ENCODE measurements at regions not wholly inside any gene's neighbourhood (a gene's known extent, or its start where the extent isn't known, plus 50 kb on each side); places are given as distances from the start of the nearest gene placed in this dataset.
"Not testable (repeated sequence)": the region's sequence is repeated elsewhere in the genome, so short reads cannot be mapped to it uniquely, and the experiment has no call there.

DNA sequence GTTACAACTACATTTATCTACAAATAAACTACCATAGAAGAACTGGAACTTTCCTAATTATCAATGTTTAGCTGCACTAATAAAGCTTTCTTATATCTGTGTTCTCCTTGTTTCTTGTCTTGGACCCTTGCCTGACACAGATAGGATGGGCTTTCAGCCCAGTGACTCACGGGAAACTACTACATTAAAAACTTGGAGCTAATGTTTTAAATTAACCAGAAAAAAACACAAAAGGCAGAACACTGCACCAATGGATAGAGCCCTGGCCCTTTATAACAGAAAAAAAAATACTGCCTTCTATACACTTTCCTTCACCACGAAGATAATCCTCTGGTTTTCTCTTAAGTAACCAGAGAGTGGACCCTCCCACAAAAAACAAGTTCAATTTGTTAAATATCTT is 223.9 kb downstream of the BCL2L11 start:
- H3K9me3 ChIP-seq (ENCODE audit: control insufficient read depth, insufficient read depth, low read length); H4K5ac ChIP-seq (ENCODE audit: low read depth, low read length); H3K14ac ChIP-seq (replicated peaks; ENCODE audit: low read depth, low read length); H2BK20ac ChIP-seq (ENCODE audit: low read depth, low read length); H2AK5ac ChIP-seq (ENCODE audit: low read depth, low read length); BruUV-seq (replicated peaks); H3K27me3 ChIP-seq (ENCODE audit: control insufficient read depth, insufficient read depth, low read length); H4K8ac ChIP-seq (ENCODE audit: low read depth in 2 of 2, low read length in 2 of 2); H3K4me2 ChIP-seq (ENCODE audit: low read depth, low read length); H2BK5ac ChIP-seq (ENCODE audit: low read depth, low read length, poor library complexity, severe bottlenecking); H3K56ac ChIP-seq (ENCODE audit: extremely low read depth, insufficient read depth, low read length); H2BK15ac ChIP-seq (ENCODE audit: low read depth, low read length); H2AK9ac ChIP-seq (replicated peaks; ENCODE audit: low read depth, low read length, poor library complexity); H3K9me1 ChIP-seq (ENCODE audit: insufficient read depth, low read length); H3K4me3 ChIP-seq (ENCODE audit: insufficient read depth, low read depth, low read length); H3K4ac ChIP-seq (ENCODE audit: low read depth, low read length); H2AFZ ChIP-seq (replicated peaks; ENCODE audit: low read length, poor library complexity); H3K23ac ChIP-seq (ENCODE audit: low read depth, low read length); H3K27ac ChIP-seq (ENCODE audit: insufficient read depth, low read length); DNase-seq; in situ Hi-C loops (cut with MboI; ENCODE audit: low sequenced_read_pairs); H3K79me1 ChIP-seq (ENCODE audit: low read depth in 1 of 2, low read length in 2 of 2); H3K18ac ChIP-seq (ENCODE audit: low read depth, low read length); H2BK120ac ChIP-seq (ENCODE audit: low read depth, low read length); H3K9ac ChIP-seq (ENCODE audit: low read depth, low read length); dilution Hi-C loops (cut with HindIII; ENCODE audit: low sequenced_read_pairs, unreplicated experiment); H3K4me1 ChIP-seq (ENCODE audit: control insufficient read depth, insufficient read depth, low read length); H4K91ac ChIP-seq (ENCODE audit: insufficient read depth, low read depth, low read length); H3K36me3 ChIP-seq (ENCODE audit: control insufficient read depth, insufficient read depth, low read length); CTCF ChIA-PET; intact Hi-C loops (cut with micrococcal nuclease); POLR2A ChIA-PET (ENCODE audit: unreplicated experiment); H4K20me1 ChIP-seq (ENCODE audit: insufficient read depth, low read length): not testable (repeated sequence)
- no CpG with 5 or more reads among the region's 2 CpGs for WGBS, 2 experiments (ENCODE audit: extremely low coverage in 2 of 2, insufficient read length in 1 of 2)
- ATAC-seq (ENCODE audit: low read depth): peak; percentile 42

DNA sequence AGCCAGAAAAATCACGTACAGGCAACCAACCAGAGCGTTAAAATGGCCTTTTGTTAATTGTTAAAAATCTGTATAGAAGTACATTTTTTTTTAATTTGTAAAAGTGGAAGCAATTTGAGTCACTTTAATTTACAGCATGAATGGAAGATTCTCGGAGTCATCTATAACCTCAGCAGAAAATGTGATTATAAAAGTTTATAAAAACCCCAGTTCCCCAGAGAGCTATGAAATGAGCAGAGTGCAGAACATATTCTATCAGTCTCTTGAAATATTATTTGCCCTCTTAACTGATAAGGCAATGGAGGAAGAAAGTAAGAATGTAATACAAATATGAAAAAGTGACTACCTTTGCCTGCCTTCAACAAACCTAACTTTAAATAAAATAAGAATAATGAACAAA is 224.7 kb downstream of the BCL2L11 start:
- H3K14ac ChIP-seq (replicated peaks; ENCODE audit: low read depth, low read length); H3K9ac ChIP-seq (ENCODE audit: low read depth, low read length); H3K4me1 ChIP-seq (ENCODE audit: control insufficient read depth, insufficient read depth, low read length); H3K9me1 ChIP-seq (ENCODE audit: insufficient read depth, low read length); POLR2A ChIA-PET (ENCODE audit: unreplicated experiment); in situ Hi-C loops (cut with MboI; ENCODE audit: low sequenced_read_pairs); H4K8ac ChIP-seq (ENCODE audit: low read depth in 2 of 2, low read length in 2 of 2); dilution Hi-C loops (cut with HindIII; ENCODE audit: low sequenced_read_pairs, unreplicated experiment); H3K56ac ChIP-seq (ENCODE audit: extremely low read depth, insufficient read depth, low read length); H3K18ac ChIP-seq (ENCODE audit: low read depth, low read length); H3K4me3 ChIP-seq (ENCODE audit: insufficient read depth, low read depth, low read length); CTCF ChIA-PET; H3K27ac ChIP-seq (ENCODE audit: insufficient read depth, low read length); H3K4ac ChIP-seq (ENCODE audit: low read depth, low read length); H3K4me2 ChIP-seq (ENCODE audit: low read depth, low read length); H2AK5ac ChIP-seq (ENCODE audit: low read depth, low read length); H3K36me3 ChIP-seq (ENCODE audit: control insufficient read depth, insufficient read depth, low read length); H3K79me1 ChIP-seq (ENCODE audit: low read depth in 1 of 2, low read length in 2 of 2); intact Hi-C loops (cut with micrococcal nuclease); H4K20me1 ChIP-seq (ENCODE audit: insufficient read depth, low read length); BruUV-seq (replicated peaks); H2BK5ac ChIP-seq (ENCODE audit: low read depth, low read length, poor library complexity, severe bottlenecking); H3K27me3 ChIP-seq (ENCODE audit: control insufficient read depth, insufficient read depth, low read length); H2BK15ac ChIP-seq (ENCODE audit: low read depth, low read length); H2BK120ac ChIP-seq (ENCODE audit: low read depth, low read length); H4K91ac ChIP-seq (ENCODE audit: insufficient read depth, low read depth, low read length); DNase-seq; H3K23ac ChIP-seq (ENCODE audit: low read depth, low read length); ATAC-seq (ENCODE audit: low read depth); H2BK20ac ChIP-seq (ENCODE audit: low read depth, low read length); H2AK9ac ChIP-seq (replicated peaks; ENCODE audit: low read depth, low read length, poor library complexity); H3K9me3 ChIP-seq (ENCODE audit: control insufficient read depth, insufficient read depth, low read length); H4K5ac ChIP-seq (ENCODE audit: low read depth, low read length); H2AFZ ChIP-seq (replicated peaks; ENCODE audit: low read length, poor library complexity): not testable (repeated sequence)
- WGBS, 2 experiments (ENCODE audit: extremely low coverage in 2 of 2, insufficient read length in 1 of 2): no CpG with 5 or more reads among the region's 3 CpGs
